Spleen (tissue), 7 donors: ENCODE measurements at regions not wholly inside any gene's neighbourhood (a gene's known extent, or its start where the extent isn't known, plus 50 kb on each side); places are given as distances from the start of the nearest gene placed in this dataset.

Experiments used
- CTCF ChIP-seq, 11 experiments: fragments of 200-600 bp in 7 of 11; fragments of 450-650 bp in 4 of 11; sonication (generic) in 4 of 11; IDR thresholded peaks in 8 of 11; conservative IDR thresholded peaks in 3 of 11; 1 replicate in 7 of 11; 2 replicates in 4 of 11; pipeline versions ENCODE4 v1.4.0 to v1.8.0; 2016 to 2021; ENCODE audit warnings: antibody characterized with exemption in 11 of 11, inconsistent platforms in 4 of 11, mild to moderate bottlenecking in 1 of 11
- POLR2A ChIP-seq, 3 donors: fragments of 450-650 bp; IDR thresholded peaks; one replicate each; pipeline ENCODE4 v1.5.1; 2017; ENCODE audit warnings: antibody characterized with exemption in 3 of 3, mild to moderate bottlenecking in 1 of 3
- donor health status: DM: no; HTN: no; CAD: no; lungs with moderate emphysema.
- donor health status: DM: no; HTN: no; CAD: no.
- donor health status: DM: no; HTN: no; CAD: no.

GRCh38 chr3:164620423-164620822 is 457.9 kb downstream of the SI start:
- TF ChIP-seq CTCF (IDR thresholded peaks at IDR 0.05 in 8 of 11, conservative IDR thresholded peaks at IDR 0.05 in 3 of 11): no peak
- no peak for TF ChIP-seq POLR2A (IDR thresholded peaks at IDR 0.05)
